ENCODE measurements at regions not wholly inside any gene's neighbourhood (a gene's known extent, or its start where the extent isn't known, plus 50 kb on each side); places are given as distances from the start of the nearest gene placed in this dataset.
"Not testable (repeated sequence)": the region's sequence is repeated elsewhere in the genome, so short reads cannot be mapped to it uniquely, and the experiment has no call there.

DNA sequence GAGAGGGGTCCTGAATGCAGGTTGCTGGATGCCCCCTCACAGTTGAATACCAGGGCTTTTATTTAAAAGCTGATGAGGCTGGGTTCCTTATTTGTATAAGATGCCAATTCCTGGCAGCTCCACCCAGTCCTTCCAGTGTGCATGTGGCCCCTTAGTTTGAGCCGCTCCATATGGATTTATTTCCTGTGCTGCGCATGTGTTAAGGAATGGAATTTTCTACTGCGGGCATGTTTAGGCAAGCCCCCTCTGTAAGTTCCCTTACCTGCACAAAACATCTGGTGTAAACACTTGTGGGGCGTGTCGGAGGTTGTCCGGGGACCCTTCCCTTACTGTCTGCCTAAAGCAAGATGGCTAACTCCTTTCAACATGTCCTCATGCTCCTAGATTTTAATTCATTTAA lies 1901.4 kb downstream of the KHDRBS2 start:
- H3K18ac ChIP-seq (ENCODE audit: extremely low read depth, low read length); H2BK12ac ChIP-seq (ENCODE audit: low read depth, low read length); H3K27me3 ChIP-seq (replicated peaks in 1 of 4; ENCODE audit: control insufficient read depth in 3 of 4, extremely low read depth in 1 of 4, insufficient read depth in 3 of 4, low read length in 3 of 4); H3K14ac ChIP-seq (ENCODE audit: insufficient read length); H4K5ac ChIP-seq (ENCODE audit: insufficient read length, low read depth, low read length); POLR2A ChIA-PET (ENCODE audit: partially characterized antibody); H3K4ac ChIP-seq (replicated peaks; ENCODE audit: insufficient read length, low read depth, low read length); H3K4me1 ChIP-seq (replicated peaks in 1 of 4; ENCODE audit: control insufficient read depth in 3 of 4, insufficient read depth in 4 of 4, low read length in 3 of 4); H2BK5ac ChIP-seq (ENCODE audit: low read depth, low read length); H3K4me3 ChIP-seq (ENCODE audit: extremely low read depth in 1 of 4, insufficient read depth in 2 of 4, low read depth in 3 of 4, low read length in 4 of 4); CTCF ChIA-PET (ENCODE audit: partially characterized antibody); H3K79me1 ChIP-seq (ENCODE audit: low read depth, low read length); H3K4me2 ChIP-seq (ENCODE audit: insufficient read depth in 1 of 2, low read depth in 2 of 2, low read length in 2 of 2); H3K9ac ChIP-seq (replicated peaks in 1 of 4; ENCODE audit: extremely low read depth in 1 of 4, low read depth in 3 of 4, low read length in 3 of 4); H3K27ac ChIP-seq (ENCODE audit: low read depth, low read length); H3K79me2 ChIP-seq (ENCODE audit: control insufficient read depth in 1 of 2, insufficient read depth in 2 of 2, low read length in 2 of 2); H2AFZ ChIP-seq (ENCODE audit: low read length); H3K56ac ChIP-seq (replicated peaks; ENCODE audit: insufficient read length, low read depth, low read length); H3K9me3 ChIP-seq (ENCODE audit: insufficient read depth in 2 of 2, low read depth in 1 of 2, low read length in 1 of 2); H3K23me2 ChIP-seq (ENCODE audit: low read depth, low read length); H4K20me1 ChIP-seq (replicated peaks in 1 of 2; ENCODE audit: control insufficient read depth in 1 of 2, insufficient read depth in 2 of 2, low read length in 2 of 2); DNase-seq (ENCODE audit: low read depth in 1 of 2, low spot score in 2 of 2); FAIRE-seq; H2AK5ac ChIP-seq (ENCODE audit: low read depth, low read length); H4K8ac ChIP-seq (ENCODE audit: extremely low read depth, insufficient read depth, low read length); H4K91ac ChIP-seq (replicated peaks; ENCODE audit: insufficient read length, low read length); H2BK120ac ChIP-seq (replicated peaks; ENCODE audit: low read depth, low read length); H3K23ac ChIP-seq (ENCODE audit: insufficient read length); H3K36me3 ChIP-seq (ENCODE audit: control insufficient read depth in 2 of 4, insufficient read depth in 4 of 4, low read length in 3 of 4); H2BK15ac ChIP-seq (ENCODE audit: low read length); H2BK20ac ChIP-seq (ENCODE audit: low read length): not testable (repeated sequence)
- WGBS, 2 experiments (ENCODE audit: extremely low coverage in 1 of 2, insufficient coverage in 1 of 2, insufficient read length in 1 of 2, insufficient replicate concordance in 2 of 2, low coverage in 1 of 2, low lambda C conversion rate in 2 of 2, missing lambda C conversion rate in 1 of 2): 75% methylated on average over 6 of the region's 6 CpGs; no CpG with 5 or more reads in 1 of the 2 experiments

DNA sequence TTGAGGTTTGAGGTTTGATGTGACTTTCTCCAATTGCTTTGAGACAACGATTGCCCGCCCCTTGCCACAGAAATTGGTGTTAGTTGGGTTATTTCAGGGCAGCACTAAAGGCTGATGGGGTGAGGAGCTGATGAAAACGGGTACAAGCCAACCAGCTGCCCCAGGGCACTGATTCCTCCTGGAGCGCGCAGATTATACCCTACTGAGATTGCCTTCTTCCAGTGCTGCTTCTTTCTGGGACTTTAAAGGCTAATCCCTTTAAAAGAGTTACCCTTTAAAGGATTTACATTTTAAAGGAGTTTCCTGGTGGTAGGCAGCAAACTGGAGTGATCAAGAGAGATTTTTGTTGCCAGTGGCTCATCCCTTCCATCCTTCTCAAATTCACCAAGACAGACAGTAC lies 1903.3 kb downstream of the KHDRBS2 start:
- H2BK20ac ChIP-seq (ENCODE audit: low read length); CTCF ChIA-PET (ENCODE audit: partially characterized antibody); H2BK12ac ChIP-seq (ENCODE audit: low read depth, low read length); H2BK5ac ChIP-seq (ENCODE audit: low read depth, low read length); H3K18ac ChIP-seq (ENCODE audit: extremely low read depth, low read length); H3K4me3 ChIP-seq (ENCODE audit: extremely low read depth in 1 of 4, insufficient read depth in 2 of 4, low read depth in 3 of 4, low read length in 4 of 4); H3K36me3 ChIP-seq (ENCODE audit: control insufficient read depth in 2 of 4, insufficient read depth in 4 of 4, low read length in 3 of 4); H3K27me3 ChIP-seq (replicated peaks in 1 of 4; ENCODE audit: control insufficient read depth in 3 of 4, extremely low read depth in 1 of 4, insufficient read depth in 3 of 4, low read length in 3 of 4); H4K8ac ChIP-seq (ENCODE audit: extremely low read depth, insufficient read depth, low read length); H3K23me2 ChIP-seq (ENCODE audit: low read depth, low read length); H3K79me1 ChIP-seq (ENCODE audit: low read depth, low read length); H3K79me2 ChIP-seq (ENCODE audit: control insufficient read depth in 1 of 2, insufficient read depth in 2 of 2, low read length in 2 of 2); H3K56ac ChIP-seq (replicated peaks; ENCODE audit: insufficient read length, low read depth, low read length); H3K4ac ChIP-seq (replicated peaks; ENCODE audit: insufficient read length, low read depth, low read length); DNase-seq (ENCODE audit: low read depth in 1 of 2, low spot score in 2 of 2); H3K4me1 ChIP-seq (replicated peaks in 1 of 4; ENCODE audit: control insufficient read depth in 3 of 4, insufficient read depth in 4 of 4, low read length in 3 of 4); H3K9me3 ChIP-seq (ENCODE audit: insufficient read depth in 2 of 2, low read depth in 1 of 2, low read length in 1 of 2); H4K20me1 ChIP-seq (replicated peaks in 1 of 2; ENCODE audit: control insufficient read depth in 1 of 2, insufficient read depth in 2 of 2, low read length in 2 of 2); H2BK120ac ChIP-seq (replicated peaks; ENCODE audit: low read depth, low read length); H2AFZ ChIP-seq (ENCODE audit: low read length); POLR2A ChIA-PET (ENCODE audit: partially characterized antibody); H2BK15ac ChIP-seq (ENCODE audit: low read length); FAIRE-seq; H3K27ac ChIP-seq (ENCODE audit: low read depth, low read length); H4K5ac ChIP-seq (ENCODE audit: insufficient read length, low read depth, low read length); H3K9ac ChIP-seq (replicated peaks in 1 of 4; ENCODE audit: extremely low read depth in 1 of 4, low read depth in 3 of 4, low read length in 3 of 4); H2AK5ac ChIP-seq (ENCODE audit: low read depth, low read length); H3K23ac ChIP-seq (ENCODE audit: insufficient read length); H3K4me2 ChIP-seq (ENCODE audit: insufficient read depth in 1 of 2, low read depth in 2 of 2, low read length in 2 of 2); H4K91ac ChIP-seq (replicated peaks; ENCODE audit: insufficient read length, low read length); H3K14ac ChIP-seq (ENCODE audit: insufficient read length): not testable (repeated sequence)
- WGBS, 2 experiments (ENCODE audit: extremely low coverage in 1 of 2, insufficient coverage in 1 of 2, insufficient read length in 1 of 2, insufficient replicate concordance in 2 of 2, low coverage in 1 of 2, low lambda C conversion rate in 2 of 2, missing lambda C conversion rate in 1 of 2): 76% methylated on average over 5 of the region's 5 CpGs; no CpG with 5 or more reads in 1 of the 2 experiments

All from H1 (cell line).